AG08396 (cell line): ENCODE measurements at regions not wholly inside any gene's neighbourhood (a gene's known extent, or its start where the extent isn't known, plus 50 kb on each side); places are given as distances from the start of the nearest gene placed in this dataset.
"Not testable (repeated sequence)": the region's sequence is repeated elsewhere in the genome, so short reads cannot be mapped to it uniquely, and the experiment has no call there.

Experiments used
- DNase-seq: peaks from one replicate; pipeline ENCODE4 v3.0.0; 2012; ENCODE audit warnings: low spot score, mixed read lengths

DNA sequence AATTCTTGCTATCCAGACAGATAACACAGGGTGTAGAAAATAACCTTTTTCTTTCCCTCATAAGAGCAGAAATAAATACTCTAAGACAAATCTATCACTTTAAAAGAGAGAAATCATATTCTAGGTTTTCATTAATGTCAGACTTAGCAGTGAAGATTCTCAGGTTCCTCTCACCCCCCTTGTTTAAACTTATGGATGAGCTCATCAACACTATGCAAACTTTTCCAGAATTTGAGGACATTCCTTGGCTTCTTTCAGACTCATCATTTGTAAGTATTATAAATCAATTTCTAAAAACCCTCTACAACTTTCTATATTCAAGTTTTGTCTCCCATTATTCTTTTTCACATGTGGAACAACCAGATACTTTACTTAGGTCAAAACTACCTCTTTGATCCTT is 374.9 kb upstream of the TRPC7 start:
- DNase-seq = no peak

DNA sequence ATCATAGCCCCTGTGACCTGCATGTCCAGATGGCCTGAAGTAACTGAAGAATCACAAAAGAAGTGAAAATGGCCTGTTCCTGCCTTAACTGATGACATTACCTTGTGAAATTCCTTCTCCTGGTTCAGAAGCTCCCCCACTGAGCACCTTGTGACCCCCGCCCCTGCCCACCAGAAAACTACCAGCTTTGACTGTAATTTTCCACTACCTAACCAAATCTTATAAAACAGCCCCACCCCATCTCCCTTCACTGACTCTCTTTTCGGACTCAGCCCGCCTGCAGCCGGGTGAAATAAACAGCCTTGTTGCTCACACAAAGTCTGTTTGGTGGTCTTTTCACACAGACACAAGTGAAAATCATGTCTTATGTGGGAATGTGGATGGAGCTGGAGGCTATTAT is 373.9 kb upstream of the TRPC7 start:
- not testable (repeated sequence) for DNase-seq

DNA sequence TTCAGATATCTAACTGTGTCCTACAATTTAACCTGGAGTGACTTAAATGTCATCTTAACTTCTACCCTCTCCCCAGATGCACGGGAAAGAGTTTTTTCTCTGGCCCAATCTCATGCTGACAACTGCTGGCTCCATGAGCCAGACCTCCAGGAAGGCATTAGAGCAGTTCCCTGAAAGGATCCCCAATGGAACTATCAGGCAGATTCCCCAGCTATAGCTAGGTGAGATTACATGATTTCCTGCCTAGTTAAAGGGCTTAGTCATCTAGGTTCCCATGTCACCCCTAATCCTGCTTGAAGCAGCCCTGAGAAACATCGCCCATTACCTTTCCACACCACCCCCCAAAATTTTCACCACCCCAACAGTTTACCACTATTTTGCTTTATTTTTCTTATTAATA is 373.5 kb upstream of the TRPC7 start:
- DNase-seq = no peak

DNA sequence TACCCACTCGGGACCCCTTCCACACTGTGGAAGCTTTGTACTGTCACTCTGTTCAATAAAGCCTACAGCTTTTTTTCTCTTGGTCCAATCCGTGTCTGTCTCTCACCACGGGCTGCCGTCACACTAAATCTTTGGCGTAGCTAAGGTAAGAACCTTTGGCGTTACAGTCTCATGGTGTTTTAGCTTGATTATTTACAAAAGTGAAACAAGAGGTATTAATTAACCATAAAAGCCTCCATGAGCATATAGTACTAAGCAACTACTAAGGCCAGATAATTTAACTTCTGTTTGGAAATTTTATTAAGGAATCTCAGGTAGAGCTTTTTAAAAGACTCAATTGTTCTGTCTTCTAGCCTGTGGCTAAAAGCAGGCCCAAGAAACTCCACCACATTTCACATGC is 370.7 kb upstream of the TRPC7 start:
- no peak for DNase-seq

DNA sequence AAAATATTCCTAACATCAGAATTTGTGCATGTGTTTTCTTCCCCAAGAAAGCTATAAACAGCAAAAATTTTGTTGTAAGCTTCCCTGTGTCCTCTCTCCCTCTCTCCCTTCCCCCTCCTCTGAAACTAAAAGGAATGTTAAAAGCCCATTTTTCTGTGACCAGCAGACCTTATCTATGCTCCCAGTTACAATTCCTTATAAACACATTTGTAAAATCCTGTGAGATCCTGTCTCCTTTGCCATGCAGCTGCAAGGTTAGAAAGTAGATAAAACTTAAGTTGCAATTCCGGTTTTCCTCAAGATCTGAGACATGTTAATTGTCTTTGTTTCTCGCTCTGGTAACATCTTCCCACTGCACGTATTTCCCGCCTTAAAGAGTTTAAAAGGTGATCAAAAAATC is 370.3 kb upstream of the TRPC7 start:
- DNase-seq = not testable (repeated sequence)

DNA sequence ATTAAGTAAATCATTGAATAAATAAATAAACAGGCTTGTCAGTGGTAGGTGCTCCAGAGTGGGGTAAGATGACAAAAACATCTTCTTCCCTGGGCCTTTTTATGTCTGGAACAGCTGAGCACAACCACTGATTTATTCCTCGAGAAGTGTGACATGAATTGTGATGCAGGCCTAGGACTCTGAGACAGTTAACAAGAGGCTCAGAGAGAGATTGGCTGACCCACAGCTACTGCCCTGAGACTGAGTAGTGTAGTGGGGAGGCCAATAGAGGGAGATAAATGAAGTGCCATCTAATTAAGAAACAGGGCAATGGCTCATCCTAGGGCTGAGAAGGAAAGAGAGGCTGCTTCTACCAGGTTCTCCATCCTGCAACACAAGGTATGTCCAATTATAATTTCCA is 369.3 kb upstream of the TRPC7 start:
- DNase-seq = no peak

DNA sequence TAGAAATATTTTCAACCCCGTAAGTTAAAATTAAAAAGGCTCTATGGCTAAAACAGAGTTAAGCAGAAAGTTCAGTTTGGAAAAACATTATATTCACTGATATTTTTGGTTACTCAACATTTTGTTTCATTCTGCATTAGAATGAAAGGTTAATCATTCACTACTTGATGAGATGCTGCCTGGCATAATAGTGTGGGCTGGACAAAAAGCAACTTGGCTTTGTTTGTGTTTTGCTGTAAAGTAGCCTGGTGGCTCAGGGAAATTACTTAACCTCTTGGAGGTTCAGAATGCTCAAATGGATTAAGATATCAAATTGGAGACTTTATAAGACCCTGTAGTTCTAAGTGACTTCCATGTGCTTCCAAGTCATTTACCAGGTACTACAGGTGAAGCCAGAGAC is 367.4 kb upstream of the TRPC7 start:
- no peak for DNase-seq

DNA sequence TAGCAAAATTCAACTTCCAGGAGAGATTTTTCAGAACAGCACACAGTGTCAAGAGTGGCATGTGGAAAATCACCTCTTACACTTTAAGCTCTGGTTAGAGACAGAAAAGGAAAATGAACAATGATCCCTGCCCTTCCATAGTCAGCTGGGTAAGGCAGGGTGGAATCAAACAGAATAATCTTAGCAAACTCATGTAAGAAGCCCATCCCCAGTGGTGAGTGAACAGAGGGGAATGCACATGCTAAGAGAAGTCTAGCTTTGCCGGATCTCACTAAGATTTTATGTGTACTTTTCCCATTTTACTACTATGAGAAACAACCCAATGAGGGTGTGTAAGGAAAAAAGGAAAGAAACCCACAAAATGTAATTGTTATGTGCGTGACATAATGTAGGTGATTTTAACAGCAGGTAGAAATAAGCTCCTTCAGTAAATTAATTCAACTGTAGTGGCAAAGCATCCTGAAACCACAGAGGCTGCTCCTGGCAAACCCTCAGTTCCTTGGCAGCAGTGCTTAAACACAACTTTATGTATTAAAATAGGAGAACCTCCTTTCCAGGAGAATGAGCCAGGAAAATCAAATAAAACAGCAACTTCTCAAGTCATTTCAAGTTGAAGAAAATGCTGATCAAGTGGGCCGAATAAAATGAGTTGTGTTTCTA is 366.0 kb upstream of the TRPC7 start:
- DNase-seq = no peak

DNA sequence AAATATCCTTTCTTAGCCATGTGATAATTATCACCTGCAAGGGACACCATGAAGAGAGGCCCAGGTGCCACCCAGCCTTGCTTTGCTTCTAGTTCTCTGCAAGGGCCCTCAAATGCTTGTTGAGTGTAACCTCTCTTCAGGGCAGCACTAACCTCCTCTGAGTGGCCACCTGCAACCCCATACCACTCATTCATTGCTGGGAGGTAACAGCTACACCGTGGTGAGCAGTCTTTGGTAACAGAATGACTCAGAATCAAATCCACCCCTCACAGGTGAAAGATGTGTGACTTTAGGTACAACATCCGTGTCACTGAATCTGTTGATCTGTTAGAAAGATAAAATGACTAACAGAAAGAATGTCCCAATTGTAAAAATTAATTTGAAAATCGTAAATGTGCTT is 365.1 kb upstream of the TRPC7 start:
- no peak for DNase-seq

DNA sequence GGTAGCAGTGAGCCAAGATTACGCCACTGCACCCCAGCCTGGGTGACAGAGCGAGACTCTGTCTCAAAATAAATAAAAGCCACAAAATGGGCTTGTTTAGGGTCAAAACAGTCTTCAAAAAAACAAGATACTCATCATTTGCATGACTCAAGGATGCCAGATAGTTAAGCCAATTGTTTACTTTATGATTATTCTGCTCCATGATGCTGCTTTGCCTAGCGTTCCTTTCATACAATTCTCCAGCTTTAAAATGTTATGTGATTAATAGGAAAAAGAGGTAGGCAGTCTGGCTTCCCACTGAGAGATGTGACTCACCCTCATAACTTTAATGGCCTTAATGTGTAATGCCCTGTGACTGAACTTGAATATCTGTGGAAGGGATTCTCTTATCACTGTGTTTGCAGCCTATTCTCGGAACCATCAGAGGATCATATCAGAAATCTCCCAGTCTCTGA is 364.6 kb upstream of the TRPC7 start:
- DNase-seq = peak; percentile 25

DNA sequence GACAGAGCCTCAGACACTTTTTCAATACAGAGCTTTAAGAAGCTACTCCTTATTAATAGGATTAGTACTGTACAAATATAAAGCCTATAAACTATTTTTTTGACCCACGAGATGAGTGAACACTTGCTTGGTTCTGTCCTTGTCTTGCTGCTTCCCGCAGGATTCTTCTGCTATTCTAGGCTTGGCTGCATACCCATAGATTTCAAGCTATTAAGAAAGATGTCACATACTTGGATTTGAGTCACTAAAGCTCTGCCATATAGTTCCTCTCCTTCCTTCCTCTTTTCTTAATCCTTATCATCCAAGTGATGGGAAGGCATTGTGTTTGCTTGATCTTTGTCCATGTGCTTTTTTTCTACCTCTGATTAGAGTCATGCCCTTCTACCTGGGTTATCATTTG is 361.2 kb upstream of the TRPC7 start:
- DNase-seq = no peak

DNA sequence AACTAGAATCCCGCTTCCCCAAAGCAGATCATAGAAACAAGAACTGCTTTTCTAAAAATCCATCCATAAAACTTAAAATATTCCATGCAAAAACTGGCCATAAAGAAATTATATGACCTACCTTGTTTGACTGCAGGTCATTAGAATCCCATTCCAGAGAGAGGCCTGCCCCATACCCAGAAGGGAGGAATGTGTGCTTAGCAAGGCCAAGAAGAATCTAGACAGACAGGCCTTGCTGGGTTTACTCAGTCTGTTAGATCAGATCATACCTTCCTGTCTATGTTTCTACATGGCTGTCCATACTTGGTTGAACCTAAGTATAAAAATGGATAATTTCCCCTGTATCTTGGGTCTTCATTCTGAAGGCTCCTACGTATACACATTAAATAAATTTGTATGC is 358.8 kb upstream of the TRPC7 start:
- DNase-seq = no peak

DNA sequence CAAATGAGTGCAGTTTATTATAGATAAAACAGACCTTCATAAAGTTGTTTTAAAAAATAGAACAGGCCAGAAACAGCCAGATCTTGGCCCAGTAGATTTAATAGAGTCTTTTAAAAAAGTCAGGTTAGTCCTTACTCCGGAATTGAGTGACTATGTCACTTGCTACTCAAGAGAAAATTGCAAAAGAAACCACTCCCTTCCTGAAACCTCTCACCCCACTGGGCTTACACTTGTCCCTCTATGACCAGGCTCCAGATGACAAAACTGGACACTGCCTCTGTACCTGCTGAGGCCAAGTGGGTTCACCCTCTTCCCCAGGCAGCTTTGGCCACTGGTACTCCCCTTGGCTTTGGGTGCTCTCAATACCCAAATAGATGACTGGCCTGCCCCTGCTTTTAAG is 357.2 kb upstream of the TRPC7 start:
- no peak for DNase-seq

DNA sequence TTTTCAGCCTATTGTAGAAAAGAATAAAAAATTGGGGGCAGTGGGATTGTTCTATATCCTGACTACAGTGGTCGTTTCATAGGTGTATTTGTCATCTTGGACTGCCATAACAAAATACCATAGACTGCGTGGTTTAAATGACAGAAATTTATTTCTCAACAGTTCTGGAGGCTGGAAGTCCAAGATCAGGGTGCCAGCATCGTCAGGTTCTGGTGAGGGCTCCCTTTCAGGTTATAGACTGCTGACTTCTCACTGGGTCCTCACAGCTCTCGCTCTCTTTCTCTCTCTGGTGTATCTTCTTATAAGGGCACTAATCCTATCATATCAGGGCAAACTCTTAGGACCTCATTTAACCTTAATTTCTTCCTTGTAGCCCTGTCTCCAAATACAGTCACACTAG is 356.7 kb upstream of the TRPC7 start:
- DNase-seq = no peak

DNA sequence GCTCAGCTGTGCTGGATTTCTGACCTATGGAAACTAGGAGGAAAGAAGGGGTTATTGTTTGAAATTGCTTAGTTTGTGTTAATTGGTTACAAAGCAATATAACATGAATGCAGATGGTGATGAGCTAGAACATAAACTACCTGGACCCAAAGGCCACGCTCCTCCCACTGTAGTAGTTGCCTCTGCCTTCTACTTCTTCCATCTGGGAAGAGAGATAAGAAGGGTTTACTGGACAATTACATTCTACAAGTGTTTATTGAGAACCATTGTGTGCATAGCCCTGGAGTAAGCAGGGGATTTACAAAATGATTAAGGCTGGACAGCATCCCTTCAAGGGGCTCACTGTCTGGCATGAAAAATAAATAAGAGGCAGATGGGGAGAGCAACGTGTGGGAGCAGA is 355.3 kb upstream of the TRPC7 start:
- no peak for DNase-seq

DNA sequence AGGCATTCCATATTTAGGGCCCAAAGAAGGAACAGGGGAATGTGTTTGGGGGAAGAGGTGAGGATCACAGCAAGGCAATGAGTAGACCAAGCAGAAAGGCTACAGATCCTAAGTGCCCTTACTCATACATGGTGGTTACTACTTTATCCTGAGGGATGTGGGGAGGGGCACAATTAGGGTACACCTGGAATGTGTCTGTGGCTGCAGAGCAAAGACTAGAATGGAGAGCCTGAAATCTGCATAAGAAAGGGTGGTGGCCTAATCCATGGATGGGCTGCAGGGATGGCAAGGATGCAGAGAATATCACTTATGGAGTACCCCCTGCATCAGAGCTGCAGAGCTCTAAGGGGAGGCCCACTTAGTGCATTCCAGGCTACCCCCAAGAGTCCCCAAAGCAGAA is 352.6 kb upstream of the TRPC7 start:
- DNase-seq = no peak

DNA sequence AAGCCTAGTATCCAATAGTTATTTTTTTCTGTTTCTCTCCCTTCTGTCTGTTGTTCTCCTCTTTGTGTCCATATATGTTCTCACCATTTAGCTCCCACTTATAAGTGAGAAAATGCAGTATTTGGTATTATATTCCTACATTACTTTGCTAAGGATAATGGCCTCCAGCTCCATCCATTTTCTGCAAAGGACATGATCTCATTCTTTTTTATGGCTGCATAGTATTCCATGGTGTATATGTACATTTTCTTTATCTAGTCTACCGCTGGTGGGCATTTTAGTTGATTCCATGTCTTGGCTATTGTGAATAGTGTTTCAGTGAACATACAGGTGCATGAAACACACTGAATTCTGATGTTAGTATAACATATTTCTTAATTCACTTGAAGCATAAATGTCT is 348.9 kb upstream of the TRPC7 start:
- no peak for DNase-seq

DNA sequence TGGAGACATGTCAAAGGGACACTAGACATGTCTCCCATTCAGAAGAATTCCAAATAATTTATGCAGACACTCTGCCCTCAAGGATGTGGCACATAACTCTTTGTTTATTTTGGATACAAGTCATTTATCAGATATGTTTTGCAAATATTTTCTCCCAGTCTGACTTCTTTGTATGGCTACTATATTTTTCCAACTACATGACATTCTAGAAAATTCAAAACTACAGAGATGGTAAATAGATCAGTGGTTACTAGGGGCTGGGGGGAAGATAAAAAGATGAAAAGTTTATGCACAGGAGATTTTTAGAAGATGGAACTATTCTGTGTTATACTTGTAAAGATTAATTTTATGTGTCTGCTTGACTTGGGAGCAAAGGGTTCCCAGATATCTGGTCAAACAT is 347.3 kb upstream of the TRPC7 start:
- no peak for DNase-seq

DNA sequence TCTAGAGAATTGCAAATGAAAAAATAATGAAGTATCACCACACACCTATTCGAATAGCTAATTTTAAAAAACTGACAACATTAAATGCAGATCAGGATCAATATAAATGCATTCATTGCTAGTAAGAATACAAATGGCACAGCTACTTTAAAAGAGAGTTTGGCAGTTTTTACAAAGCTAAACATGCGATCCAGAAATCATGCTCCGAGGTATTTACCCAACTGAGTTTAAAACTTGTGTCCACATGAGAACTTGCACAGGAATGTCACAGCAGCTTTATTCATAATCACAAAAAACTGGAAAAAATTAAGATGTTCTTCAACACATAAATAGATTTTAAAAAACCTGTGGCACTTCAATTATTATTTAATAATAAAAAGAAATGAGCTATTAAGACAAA is 345.5 kb upstream of the TRPC7 start:
- no peak for DNase-seq

DNA sequence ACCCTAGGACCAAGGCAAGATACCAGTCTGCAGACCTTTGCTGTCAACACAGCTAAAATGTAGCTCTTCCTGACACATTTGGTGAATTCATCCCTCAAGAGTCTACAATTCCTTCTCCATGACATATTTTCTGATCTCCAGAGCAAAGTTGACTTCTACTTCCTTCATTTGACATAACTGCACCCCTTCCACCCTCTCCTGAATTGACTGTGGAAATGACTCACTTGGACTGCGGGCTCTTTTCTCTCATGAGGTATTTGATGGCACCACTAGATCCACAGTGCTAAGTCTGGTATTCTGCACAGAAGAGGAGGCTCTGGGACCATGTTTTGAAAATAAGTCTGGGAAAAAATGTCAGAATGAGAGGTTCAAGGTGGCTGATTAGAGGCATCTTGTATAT is 338.4 kb upstream of the TRPC7 start:
- DNase-seq = no peak

DNA sequence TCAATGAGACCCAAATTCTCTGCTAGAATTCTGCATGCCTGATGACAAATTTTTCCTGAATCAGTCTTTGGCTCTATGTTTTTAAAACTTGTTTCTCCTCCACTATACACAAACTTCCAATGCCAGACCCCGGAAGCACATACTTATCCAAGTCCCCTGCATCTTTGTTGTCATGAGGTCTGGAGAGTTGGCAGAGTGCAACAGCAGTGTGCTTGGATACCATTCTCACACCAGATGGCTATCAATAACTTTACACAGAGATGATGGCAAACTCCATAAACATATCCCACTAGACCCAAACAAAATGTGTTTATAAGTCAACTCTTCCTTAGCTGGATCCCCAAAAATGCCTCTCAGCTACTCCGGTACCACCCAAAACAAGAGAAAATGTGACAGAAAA is 337.7 kb upstream of the TRPC7 start:
- no peak for DNase-seq

DNA sequence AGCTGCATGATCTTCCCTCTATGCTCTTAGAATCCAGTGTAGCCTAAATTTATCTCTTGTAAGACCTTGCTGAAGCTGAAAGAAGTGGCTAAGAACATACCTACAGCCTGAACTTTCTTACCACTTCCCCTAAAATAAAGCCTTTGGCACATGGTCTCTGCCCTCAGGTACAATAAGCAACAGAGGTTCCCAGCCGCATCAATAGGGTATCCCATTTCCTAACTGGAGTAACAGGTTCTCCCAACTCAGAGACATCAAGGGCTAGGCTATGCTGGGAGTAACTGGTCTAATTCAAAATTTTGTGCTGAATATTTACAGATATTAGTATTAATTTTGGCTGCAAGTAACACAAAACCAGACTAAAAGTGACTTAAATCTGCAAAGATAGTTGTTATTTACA is 335.8 kb upstream of the TRPC7 start:
- DNase-seq = no peak

DNA sequence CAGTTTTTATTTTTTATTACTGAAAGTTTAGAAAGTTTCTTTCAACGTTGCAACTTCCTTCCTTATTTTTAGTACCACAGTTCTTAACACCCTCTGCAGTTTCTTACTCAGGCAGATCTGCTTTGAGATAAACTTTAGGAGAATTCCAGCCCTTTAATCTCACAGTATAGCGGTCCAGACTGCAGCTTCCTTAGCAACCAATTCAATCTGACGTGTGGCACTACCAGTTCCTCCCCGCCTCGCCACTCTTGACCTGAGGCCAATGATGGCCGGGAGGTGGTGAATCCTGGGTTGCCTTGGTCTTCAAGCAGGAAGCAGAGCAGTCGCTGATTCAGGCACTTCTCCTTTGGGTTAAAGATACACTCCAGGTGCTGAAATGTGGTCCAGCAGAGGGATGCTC is 334.3 kb upstream of the TRPC7 start:
- no peak for DNase-seq

DNA sequence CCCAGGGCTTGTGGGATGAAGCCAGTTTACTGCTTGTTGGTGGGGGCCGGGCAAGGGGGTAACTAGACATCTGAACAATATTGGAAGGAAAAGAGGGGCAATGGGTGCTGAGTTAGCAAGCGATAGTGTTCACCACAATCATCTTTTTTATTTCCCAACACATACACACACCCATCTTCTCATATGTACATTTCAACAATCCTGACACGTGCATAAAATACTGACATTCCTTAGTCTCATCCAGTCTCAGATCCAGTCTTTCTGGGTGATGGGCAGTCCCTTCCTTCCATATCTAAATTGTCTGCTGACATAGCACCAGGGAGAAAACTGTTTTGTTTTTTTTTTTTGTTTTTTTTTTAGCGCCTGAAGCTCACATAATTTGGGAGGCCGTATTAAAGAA is 333.6 kb upstream of the TRPC7 start:
- no peak for DNase-seq

DNA sequence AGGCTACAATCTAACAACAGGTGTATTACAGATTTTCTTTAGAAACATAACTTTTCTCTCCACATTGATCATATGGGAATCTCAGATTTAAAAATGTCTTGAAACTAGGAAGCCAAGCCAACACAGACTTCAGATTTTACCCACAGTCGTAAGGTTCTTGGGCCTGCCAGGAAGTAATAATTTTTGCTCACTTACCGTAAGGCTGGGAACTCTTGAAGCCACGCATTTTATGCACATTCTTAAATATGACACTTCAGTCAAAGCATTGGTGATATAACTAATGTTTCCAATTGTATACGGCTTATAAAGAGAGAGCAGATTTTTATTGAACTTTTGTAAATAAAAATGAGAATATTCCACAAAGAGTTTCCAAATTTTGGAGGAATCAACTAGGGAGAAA is 328.9 kb upstream of the TRPC7 start:
- DNase-seq = no peak
